Loucy (cell line): ENCODE measurements at regions not wholly inside any gene's neighbourhood (a gene's known extent, or its start where the extent isn't known, plus 50 kb on each side); places are given as distances from the start of the nearest gene placed in this dataset.

ENCODE experiments used
- EZH2phosphoT487 ChIP-seq: fragments of 200-600 bp; IDR thresholded peaks from 2 replicates; pipeline ENCODE4 v1.6.1; 2018; ENCODE audit warnings: antibody characterized with exemption, mild to moderate bottlenecking, moderate library complexity, borderline replicate concordance
- TF ChIP-seq, protein P1 (sequence below): fragments of 200-600 bp; sonication (generic); conservative IDR thresholded peaks from 2 replicates; pipeline ENCODE4 v1.5.1; 2014; ENCODE audit warnings: mild to moderate bottlenecking, antibody characterized with exemption, low read length

DNA sequence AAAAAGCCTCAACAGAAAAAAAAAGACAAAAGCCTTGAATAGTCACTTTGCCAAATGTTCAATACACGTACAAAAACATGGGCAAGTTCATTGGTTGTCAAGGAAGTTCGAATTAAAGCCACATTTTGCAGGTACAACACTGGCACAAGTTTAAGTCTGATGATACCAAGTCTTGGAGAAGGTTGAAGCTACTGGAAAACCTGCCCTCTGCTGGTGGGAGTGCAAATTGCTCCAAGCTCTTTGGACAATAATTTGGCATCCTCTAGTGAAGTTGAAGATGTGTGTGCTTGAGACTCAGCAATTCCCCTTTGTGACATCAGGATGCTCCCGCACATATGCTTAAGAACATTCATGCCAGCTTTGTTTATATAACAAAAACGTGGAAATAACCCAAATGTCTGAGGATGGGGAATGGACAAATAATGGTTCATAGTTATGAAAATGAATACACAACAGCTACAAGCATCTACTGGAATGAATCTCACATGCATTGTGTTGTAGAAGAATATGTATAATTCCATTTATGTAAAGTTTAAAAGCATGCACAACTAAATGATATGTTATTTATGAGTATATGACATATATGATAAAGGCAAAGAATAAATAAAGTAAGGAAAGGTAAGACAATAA is 120.0 kb upstream of the PLPP4 start:
- TF ChIP-seq, protein P1, sequence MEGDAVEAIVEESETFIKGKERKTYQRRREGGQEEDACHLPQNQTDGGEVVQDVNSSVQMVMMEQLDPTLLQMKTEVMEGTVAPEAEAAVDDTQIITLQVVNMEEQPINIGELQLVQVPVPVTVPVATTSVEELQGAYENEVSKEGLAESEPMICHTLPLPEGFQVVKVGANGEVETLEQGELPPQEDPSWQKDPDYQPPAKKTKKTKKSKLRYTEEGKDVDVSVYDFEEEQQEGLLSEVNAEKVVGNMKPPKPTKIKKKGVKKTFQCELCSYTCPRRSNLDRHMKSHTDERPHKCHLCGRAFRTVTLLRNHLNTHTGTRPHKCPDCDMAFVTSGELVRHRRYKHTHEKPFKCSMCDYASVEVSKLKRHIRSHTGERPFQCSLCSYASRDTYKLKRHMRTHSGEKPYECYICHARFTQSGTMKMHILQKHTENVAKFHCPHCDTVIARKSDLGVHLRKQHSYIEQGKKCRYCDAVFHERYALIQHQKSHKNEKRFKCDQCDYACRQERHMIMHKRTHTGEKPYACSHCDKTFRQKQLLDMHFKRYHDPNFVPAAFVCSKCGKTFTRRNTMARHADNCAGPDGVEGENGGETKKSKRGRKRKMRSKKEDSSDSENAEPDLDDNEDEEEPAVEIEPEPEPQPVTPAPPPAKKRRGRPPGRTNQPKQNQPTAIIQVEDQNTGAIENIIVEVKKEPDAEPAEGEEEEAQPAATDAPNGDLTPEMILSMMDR: peak; percentile 97
- no peak for TF ChIP-seq EZH2phosphoT487
